ENCODE measurements at regions not wholly inside any gene's neighbourhood (a gene's known extent, or its start where the extent isn't known, plus 50 kb on each side); places are given as distances from the start of the nearest gene placed in this dataset.
A peak's percentile ranks its signal among the peaks of the same experiment; 100 is the strongest.
"Not testable (repeated sequence)": the region's sequence is repeated elsewhere in the genome, so short reads cannot be mapped to it uniquely, and the experiment has no call there.

DNA sequence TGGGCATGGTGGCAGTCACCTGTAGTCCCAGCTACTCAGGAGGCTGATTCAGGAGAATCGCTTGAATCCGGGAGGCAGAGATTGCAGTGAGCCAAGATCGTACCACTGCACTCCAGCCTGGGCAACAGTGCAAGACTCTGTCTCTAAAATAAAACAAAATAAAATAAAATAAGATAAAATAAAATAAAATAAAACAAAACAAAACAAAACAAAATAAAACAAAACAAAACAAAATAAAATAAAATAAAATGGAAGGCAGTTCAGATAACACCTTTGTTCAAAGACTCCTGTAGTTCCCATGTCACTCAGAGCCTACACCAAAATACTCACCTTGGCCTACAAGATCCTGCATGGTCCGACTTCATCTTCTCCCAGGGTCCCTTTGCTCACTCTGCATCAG, 61.3 kb downstream of the SYF2 start:
- H3K27me3 ChIP-seq = not testable (repeated sequence)

GRCh38 chr1:25170439-25170838, 61.9 kb downstream of the SYF2 start:
- Histone ChIP-seq H3K36me3 (no peaks in the 10 kb centered on the region), H3K4me2 (no peak overlapping the region), H3K9me3 (no peaks in the 10 kb centered on the region), H3K27ac (no peak overlapping the region), H4K20me1 (peaks cover 22% of the 10 kb centered on the region), H3K4me1 (peaks cover 13% of the 10 kb centered on the region), H3K27me3 (peaks cover 9% of the 10 kb centered on the region), H3K4me3 (no peak overlapping the region), H3K9ac (no peak overlapping the region)
- TF ChIP-seq Cebpa-rat (IDR thresholded peaks at IDR 0.05) = no peak

More for the DNA sequence above, 61.3 kb downstream of the SYF2 start:
- not testable (repeated sequence) for H3K36me3 ChIP-seq, H3K9ac ChIP-seq, H3K9me3 ChIP-seq, H3K27ac ChIP-seq, H3K4me2 ChIP-seq, H3K4me3 ChIP-seq
- Histone ChIP-seq H4K20me1 (peaks cover 22% of the 10 kb centered on the region), H3K4me1 (peaks cover 13% of the 10 kb centered on the region)

GRCh38 chr1:25169610-25170009, 62.7 kb downstream of the SYF2 start:
- no peak overlapping the region for H3K4me3 ChIP-seq
- no peak overlapping the region for H3K27ac ChIP-seq
- H3K4me1 ChIP-seq = peaks cover 13% of the 10 kb centered on the region
- TF ChIP-seq Cebpa-rat (IDR thresholded peaks at IDR 0.05) = no peak
- H3K27me3 ChIP-seq = peaks cover 9% of the 10 kb centered on the region
- H3K9me3 ChIP-seq = no peaks in the 10 kb centered on the region
- H3K9ac ChIP-seq = no peak overlapping the region
- peaks cover 22% of the 10 kb centered on the region for H4K20me1 ChIP-seq
- no peak overlapping the region for H3K4me2 ChIP-seq
- no peaks in the 10 kb centered on the region for H3K36me3 ChIP-seq

DNA sequence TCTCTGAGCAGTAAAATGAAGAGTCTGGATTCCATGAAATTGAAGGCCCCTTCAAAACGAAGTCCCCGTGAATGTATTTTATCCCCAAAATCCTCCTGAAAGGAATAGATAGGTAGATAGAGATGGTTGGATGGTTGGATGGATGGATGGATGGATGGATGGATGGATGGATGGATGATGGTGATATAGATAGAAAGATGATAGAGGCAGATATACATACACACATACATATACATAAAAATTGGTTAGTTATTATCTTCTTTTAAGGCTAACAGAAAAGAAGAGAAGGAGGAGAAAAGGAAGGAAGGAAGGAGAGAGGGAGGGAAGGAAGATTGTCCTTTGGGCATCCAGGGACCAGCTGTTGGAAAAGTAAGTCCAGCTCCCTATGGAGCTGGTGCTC, 63.1 kb downstream of the SYF2 start:
- no peak for TF ChIP-seq Cebpa-rat (IDR thresholded peaks at IDR 0.05)
- H3K4me3 ChIP-seq = no peak overlapping the region
- no peak overlapping the region for H3K4me2 ChIP-seq
- peaks cover 13% of the 10 kb centered on the region for H3K4me1 ChIP-seq
- H4K20me1 ChIP-seq = peaks cover 22% of the 10 kb centered on the region
- H3K9ac ChIP-seq = no peak overlapping the region
- no peaks in the 10 kb centered on the region for H3K36me3 ChIP-seq
- peaks cover 9% of the 10 kb centered on the region for H3K27me3 ChIP-seq
- no peaks in the 10 kb centered on the region for H3K9me3 ChIP-seq
- no peak overlapping the region for H3K27ac ChIP-seq

- H3K27me3 ChIP-seq = peaks cover 9% of the 10 kb centered on the region
- TF ChIP-seq Cebpa-rat (IDR thresholded peaks at IDR 0.05) = no peak
- no peak overlapping the region for H3K9ac ChIP-seq
- H3K36me3 ChIP-seq = no peaks in the 10 kb centered on the region
- H3K4me2 ChIP-seq = no peak overlapping the region
- H4K20me1 ChIP-seq = peaks cover 22% of the 10 kb centered on the region
- H3K4me3 ChIP-seq = no peak overlapping the region
- H3K9me3 ChIP-seq = no peaks in the 10 kb centered on the region
- no peak overlapping the region for H3K27ac ChIP-seq
- peaks cover 13% of the 10 kb centered on the region for H3K4me1 ChIP-seq
Measured at GRCh38 chr1:25168193-25169071, 63.9 kb downstream of the SYF2 start.

DNA sequence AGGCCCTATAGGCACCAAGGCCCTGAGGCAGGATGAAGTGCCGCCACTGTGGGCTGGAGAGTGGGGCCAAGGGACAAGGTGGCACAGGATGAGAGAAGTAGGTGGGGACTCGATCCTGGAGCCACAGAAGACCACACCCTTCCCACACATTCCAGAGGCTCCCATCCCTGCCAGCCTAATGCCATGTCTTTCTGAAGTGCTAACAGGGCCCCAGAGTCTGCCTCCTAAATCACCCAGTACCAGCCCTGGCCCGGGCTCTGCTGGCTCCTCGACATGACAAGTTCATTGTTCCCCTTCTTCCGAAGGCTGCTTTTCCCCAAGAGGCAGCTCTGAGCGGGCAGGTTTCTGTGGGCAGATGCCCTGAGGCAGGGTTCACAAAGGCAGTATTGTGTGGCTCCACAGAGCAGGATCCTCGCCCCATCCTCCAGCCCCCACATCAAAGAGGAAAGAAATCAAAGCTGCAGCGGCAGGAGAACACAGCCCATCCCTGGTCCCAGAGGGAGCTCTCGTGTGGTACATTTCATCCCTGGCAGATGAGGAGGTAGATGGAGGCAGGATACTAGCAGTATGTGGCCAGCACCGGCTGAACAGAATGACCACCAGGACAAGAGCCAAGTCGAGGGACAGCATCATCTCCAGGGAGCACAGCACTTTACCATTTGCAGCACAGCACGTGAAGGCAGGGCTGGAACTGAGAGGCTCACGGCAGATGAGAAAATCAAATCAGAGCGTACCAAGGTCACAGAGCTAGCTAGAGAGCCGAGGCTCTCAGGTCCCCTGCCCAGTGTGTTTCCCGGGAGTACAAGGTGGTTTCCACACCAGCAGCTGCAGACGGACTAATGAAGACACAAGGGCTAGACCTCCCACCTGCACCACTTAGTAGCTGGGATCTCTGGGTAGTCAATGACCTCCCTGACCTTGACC, 64.8 kb downstream of the SYF2 start:
- Histone ChIP-seq H3K27me3 (peaks cover 9% of the 10 kb centered on the region), H3K36me3 (no peaks in the 10 kb centered on the region), H3K4me3 (no peak overlapping the region), H3K27ac (no peak overlapping the region), H3K9me3 (no peaks in the 10 kb centered on the region), H4K20me1 (peaks cover 22% of the 10 kb centered on the region), H3K9ac (no peak overlapping the region), H3K4me2 (peak overlapping the region; percentile 46), H3K4me1 (peaks cover 13% of the 10 kb centered on the region)
- TF ChIP-seq Cebpa-rat (IDR thresholded peaks at IDR 0.05) = no peak

- Histone ChIP-seq H3K36me3 (no peaks in the 10 kb centered on the region), H3K27me3 (peaks cover 9% of the 10 kb centered on the region), H3K9me3 (no peaks in the 10 kb centered on the region), H4K20me1 (peaks cover 22% of the 10 kb centered on the region), H3K4me2 (peak overlapping the region; percentile 46), H3K4me3 (no peak overlapping the region), H3K9ac (no peak overlapping the region), H3K4me1 (peaks cover 13% of the 10 kb centered on the region), H3K27ac (no peak overlapping the region)
- no peak for TF ChIP-seq Cebpa-rat (IDR thresholded peaks at IDR 0.05)
Measured at GRCh38 chr1:25166847-25167246, 65.5 kb downstream of the SYF2 start.

- Histone ChIP-seq H3K4me2 (no peak overlapping the region), H3K27ac (no peak overlapping the region), H3K4me3 (no peak overlapping the region), H3K4me1 (peaks cover 13% of the 10 kb centered on the region), H3K9me3 (no peaks in the 10 kb centered on the region), H3K36me3 (no peaks in the 10 kb centered on the region), H3K9ac (no peak overlapping the region), H4K20me1 (peaks cover 21% of the 10 kb centered on the region), H3K27me3 (peaks cover 9% of the 10 kb centered on the region)
- no peak for TF ChIP-seq Cebpa-rat (IDR thresholded peaks at IDR 0.05)
Measured at GRCh38 chr1:25163986-25164385, 68.3 kb downstream of the SYF2 start.

DNA sequence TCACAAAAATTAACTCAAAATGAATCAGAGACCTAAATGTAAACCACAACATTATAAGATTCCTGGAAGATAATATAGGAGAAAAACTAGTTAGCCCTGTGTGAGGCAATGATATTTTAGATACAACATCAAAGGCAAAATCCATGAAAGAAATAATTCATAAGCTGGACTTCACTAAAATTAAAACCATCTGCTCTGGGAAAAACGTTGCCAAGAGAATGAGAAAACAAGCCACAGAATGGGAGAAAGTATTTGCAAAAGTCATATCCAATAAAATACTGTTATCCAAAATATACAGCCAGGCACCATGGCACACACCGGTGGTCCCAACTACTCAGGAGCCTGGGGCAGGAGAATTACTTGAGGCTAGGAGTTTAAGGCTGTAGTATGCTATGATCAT, 70.3 kb downstream of the SYF2 start:
- no peak for TF ChIP-seq Cebpa-rat (IDR thresholded peaks at IDR 0.05)
- Histone ChIP-seq H4K20me1 (peaks cover under 1% of the 10 kb centered on the region; the same call in 1 of the 2 replicates), H3K4me2 (no peak overlapping the region), H3K27ac (no peak overlapping the region), H3K9me3 (peaks cover 6% of the 10 kb centered on the region; the same call in 1 of the 2 replicates), H3K9ac (no peak overlapping the region), H3K36me3 (no peaks in the 10 kb centered on the region), H3K27me3 (no peaks in the 10 kb centered on the region), H3K4me1 (peaks cover 2% of the 10 kb centered on the region), H3K4me3 (no peak overlapping the region)

- Histone ChIP-seq H3K27ac (no peak overlapping the region), H3K4me1 (no peaks in the 10 kb centered on the region; the same call in 1 of the 2 replicates), H3K27me3 (no peaks in the 10 kb centered on the region), H3K9me3 (peaks cover 6% of the 10 kb centered on the region; the same call in 1 of the 2 replicates), H3K4me3 (no peak overlapping the region), H3K4me2 (no peak overlapping the region), H4K20me1 (no peaks in the 10 kb centered on the region), H3K36me3 (no peaks in the 10 kb centered on the region), H3K9ac (no peak overlapping the region)
- TF ChIP-seq Cebpa-rat (IDR thresholded peaks at IDR 0.05) = no peak
Measured at GRCh38 chr1:25157846-25158245, 74.5 kb downstream of the SYF2 start.

Data from BLaER1 (cell line).